HepG2 (cell line): ENCODE measurements at regions not wholly inside any gene's neighbourhood (a gene's known extent, or its start where the extent isn't known, plus 50 kb on each side); places are given as distances from the start of the nearest gene placed in this dataset.

Source experiments
- ATAC-seq: fragments of 200-7000 bp; cut with Tn5 transposase; 3 replicates; pipeline ENCODE4 v1.9.1; 2020; ENCODE audit warnings: mild to moderate bottlenecking, moderate library complexity
- BruUV-seq: library from RNA; stranded (reverse); fragments of 400-500 nt; replicated peaks from 2 replicates; lab custom pipeline; 2021; lab: Mats Ljungman, UMichigan
- CTCF ChIA-PET: fragments of 300-600 bp; formaldehyde crosslinking; extraction: SDS; loops from one replicate; lab custom pipeline; 2021; ENCODE audit warnings: low total read pairs, inconsistent platforms, low intra/inter-chr PET ratio; lab: Yijun Ruan, JAX
- POLR2A ChIA-PET: fragments of 350-600 bp; sonication (Branson Sonifier 250); formaldehyde crosslinking; loops from one replicate; lab custom pipeline; 2020; ENCODE audit warnings: antibody characterized with exemption, inconsistent platforms; lab: Yijun Ruan, JAX
- DNase-seq: peaks from one replicate; pipeline ENCODE4 v3.0.0-alpha.2; 2015; ENCODE audit warnings: low spot score
- FAIRE-seq: peaks from 3 replicates; lab custom pipeline; 2011; peaks lifted over from hg19 to GRCh38; lab: Jason Lieb, UNC
- H2AFZ ChIP-seq: one replicate; pipeline ENCODE4 v1.6.1; 2011; ENCODE audit warnings: low read length, inconsistent platforms
- H3K27ac ChIP-seq: fragments of 300-600 bp; 3 replicates; pipeline ENCODE4 v1.8.0; 2011; ENCODE audit warnings: mixed run types, mild to moderate bottlenecking, mixed read lengths, low read length, inconsistent platforms; ENCODE audit not compliant: insufficient read depth; ENCODE audit errors: extremely low read length
- H3K27me3 ChIP-seq, 2 experiments: fragments of 200-600 bp in 1 of 2; 2 replicates in 1 of 2; 3 replicates in 1 of 2; pipeline versions ENCODE4 v1.6.0 to v1.8.0; 2011; ENCODE audit warnings: low read length in 2 of 2, mild to moderate bottlenecking in 2 of 2, moderate library complexity in 2 of 2, inconsistent platforms in 1 of 2; ENCODE audit not compliant: insufficient read depth in 2 of 2, control insufficient read depth in 1 of 2
- H3K36me3 ChIP-seq, 2 experiments: fragments of 200-600 bp in 1 of 2; replicated peaks in 1 of 2; 2 replicates in 1 of 2; 3 replicates in 1 of 2; pipeline versions ENCODE4 v1.5.1 to v1.8.0; 2011; ENCODE audit warnings: low read length in 2 of 2, inconsistent platforms in 1 of 2; ENCODE audit not compliant: insufficient read depth in 2 of 2, control insufficient read depth in 1 of 2
- H3K4me1 ChIP-seq: 2 replicates; pipeline ENCODE4 v1.5.1; 2012; ENCODE audit warnings: low read length, inconsistent platforms; ENCODE audit not compliant: insufficient read depth
- H3K4me2 ChIP-seq: 2 replicates; pipeline ENCODE4 v1.6.0; 2011; ENCODE audit warnings: low read depth, low read length, inconsistent platforms
- H3K4me3 ChIP-seq, 3 experiments: fragments of 200-600 bp in 1 of 3; sonication (generic), shearing (Covaris generic) in 1 of 3; replicated peaks in 1 of 3; 2 replicates each; pipeline ENCODE4 v1.5.1; 2011 to 2016; ENCODE audit warnings: low read length in 3 of 3, inconsistent platforms in 2 of 3, low read depth in 2 of 3, mild to moderate bottlenecking in 2 of 3, control low read depth in 1 of 3, mixed read lengths in 1 of 3; ENCODE audit not compliant: insufficient read depth in 1 of 3
- H3K79me2 ChIP-seq: one replicate; pipeline ENCODE4 v1.6.1; 2011; ENCODE audit warnings: low read length, inconsistent platforms; ENCODE audit not compliant: insufficient read depth
- H3K9ac ChIP-seq: 2 replicates; pipeline ENCODE4 v1.6.0; 2011; ENCODE audit warnings: mild to moderate bottlenecking, low read depth, low read length, inconsistent platforms; ENCODE audit not compliant: insufficient read depth
- H3K9me3 ChIP-seq: 2 replicates; pipeline ENCODE4 v1.5.1; 2012; ENCODE audit warnings: mild to moderate bottlenecking, low read length
- H4K20me1 ChIP-seq: 2 replicates; pipeline ENCODE4 v1.6.0; 2011; ENCODE audit warnings: inconsistent platforms, mild to moderate bottlenecking, low read length, moderate library complexity; ENCODE audit not compliant: insufficient read depth
- CHD2 ChIP-seq: IDR thresholded peaks from 2 replicates; pipeline ENCODE4 v1.6.1; 2011; ENCODE audit warnings: low read depth, low read length, improper control_type of control experiment
- GATAD1 ChIP-seq: IDR thresholded peaks from 2 replicates; pipeline ENCODE4 v1.6.1; 2016; ENCODE audit warnings: missing genetic modification reagents, missing compliant biosample characterization
- IRF9 ChIP-seq: sonication (generic); formaldehyde crosslinking; IDR thresholded peaks from 2 replicates; pipeline ENCODE4 v1.8.0; 2022; ENCODE audit warnings: missing genetic modification reagents, mild to moderate bottlenecking, borderline replicate concordance
- KDM6A ChIP-seq: IDR thresholded peaks from 2 replicates; pipeline ENCODE4 v1.6.1; 2016; ENCODE audit warnings: low read depth
- NR2F2 ChIP-seq: IDR thresholded peaks from 2 replicates; pipeline ENCODE4 v1.6.1; 2012; ENCODE audit warnings: low read depth, inconsistent platforms, borderline replicate concordance
- NR2F6 ChIP-seq, 2 experiments: IDR thresholded peaks; 2 replicates each; pipeline ENCODE4 v1.6.1; 2016; ENCODE audit warnings: antibody characterized with exemption in 1 of 2, mild to moderate bottlenecking in 1 of 2
- PRMT3 ChIP-seq: sonication (generic); formaldehyde crosslinking; IDR thresholded peaks from 2 replicates; pipeline ENCODE4 v1.8.1; 2022; ENCODE audit warnings: low read depth, mild to moderate bottlenecking, moderate library complexity, missing genetic modification reagents, borderline replicate concordance
- SIN3A ChIP-seq: IDR thresholded peaks from 2 replicates; pipeline ENCODE4 v1.6.1; 2011; ENCODE audit warnings: low read depth, mild to moderate bottlenecking, control low read depth, low read length, borderline replicate concordance
- SP4 ChIP-seq: sonication (generic); formaldehyde crosslinking; IDR thresholded peaks from 2 replicates; pipeline ENCODE4 v1.8.1; 2023; ENCODE audit warnings: mild to moderate bottlenecking, missing genetic modification reagents
- SRSF4 ChIP-seq: fragments of 200-400 bp; formaldehyde crosslinking; IDR thresholded peaks from one replicate; pipeline ENCODE4 v1.6.1; 2018; ENCODE audit warnings: mild to moderate bottlenecking, low read depth, low read length, moderate library complexity; ENCODE audit not compliant: poor library complexity, severe bottlenecking
- ZNF180 ChIP-seq: sonication (generic); formaldehyde crosslinking; IDR thresholded peaks from 2 replicates; pipeline ENCODE4 v1.4.0; 2020; ENCODE audit warnings: low read depth, missing genetic modification reagents, borderline replicate concordance
- ZNF256 ChIP-seq: sonication (generic); formaldehyde crosslinking; conservative IDR thresholded peaks from 2 replicates; pipeline ENCODE4 v1.4.0; 2020; ENCODE audit warnings: missing genetic modification reagents
- ZNF260 ChIP-seq: sonication (generic); formaldehyde crosslinking; IDR thresholded peaks from 2 replicates; pipeline ENCODE4 v1.4.0; 2020; ENCODE audit warnings: missing genetic modification reagents, low read depth, mild to moderate bottlenecking, borderline replicate concordance
- ZNF34 ChIP-seq: sonication (generic); formaldehyde crosslinking; IDR thresholded peaks from 2 replicates; pipeline ENCODE4 v1.4.0; 2020; ENCODE audit warnings: mild to moderate bottlenecking, missing genetic modification reagents, borderline replicate concordance
- ZNF432 ChIP-seq: sonication (generic); formaldehyde crosslinking; IDR thresholded peaks from 2 replicates; pipeline ENCODE4 v1.5.0; 2020; ENCODE audit warnings: missing genetic modification reagents, mild to moderate bottlenecking, borderline replicate concordance
- ZNF619 ChIP-seq: sonication (generic); formaldehyde crosslinking; IDR thresholded peaks from 2 replicates; pipeline ENCODE4 v1.4.0; 2020; ENCODE audit warnings: mild to moderate bottlenecking, missing genetic modification reagents
- ZNF878 ChIP-seq: sonication (generic); formaldehyde crosslinking; IDR thresholded peaks from 2 replicates; pipeline ENCODE4 v1.8.1; 2023; ENCODE audit warnings: mild to moderate bottlenecking, missing genetic modification reagents, moderate library complexity
- ZSCAN21 ChIP-seq: sonication (generic); formaldehyde crosslinking; IDR thresholded peaks from 2 replicates; pipeline ENCODE4 v1.8.0; 2022; ENCODE audit warnings: mild to moderate bottlenecking, missing genetic modification reagents, moderate library complexity, borderline replicate concordance
- WGBS: methylation state at CpG from one replicate; pipeline ENCODE4 v1.1.6; 2017; ENCODE audit warnings: low lambda C conversion rate; 5-methylcytosine and 5-hydroxymethylcytosine counted together
- in situ Hi-C: cut with HindIII; loops from 2 replicates; pipeline ENCODE4 v1.10.0; 2017; ENCODE audit warnings: low pct_unique_long_range_greater_than_20kb; ENCODE audit not compliant: extremely low pct_ligation_motif_present
- intact Hi-C: fragments of 100-400 bp; cut with micrococcal nuclease; formaldehyde crosslinking; loops from one replicate; pipeline ENCODE4 v1.10.0; 2022; ENCODE audit not compliant: unreplicated experiment
- TF ChIP-seq, protein P1 (sequence below): sonication (generic); formaldehyde crosslinking; IDR thresholded peaks from 2 replicates; pipeline ENCODE4 v1.8.0; 2022; ENCODE audit warnings: mild to moderate bottlenecking, missing genetic modification reagents, moderate library complexity

GRCh38 chr2:37449761-37450296, 105.4 kb downstream of the QPCT start:
- TF ChIP-seq, protein P1, sequence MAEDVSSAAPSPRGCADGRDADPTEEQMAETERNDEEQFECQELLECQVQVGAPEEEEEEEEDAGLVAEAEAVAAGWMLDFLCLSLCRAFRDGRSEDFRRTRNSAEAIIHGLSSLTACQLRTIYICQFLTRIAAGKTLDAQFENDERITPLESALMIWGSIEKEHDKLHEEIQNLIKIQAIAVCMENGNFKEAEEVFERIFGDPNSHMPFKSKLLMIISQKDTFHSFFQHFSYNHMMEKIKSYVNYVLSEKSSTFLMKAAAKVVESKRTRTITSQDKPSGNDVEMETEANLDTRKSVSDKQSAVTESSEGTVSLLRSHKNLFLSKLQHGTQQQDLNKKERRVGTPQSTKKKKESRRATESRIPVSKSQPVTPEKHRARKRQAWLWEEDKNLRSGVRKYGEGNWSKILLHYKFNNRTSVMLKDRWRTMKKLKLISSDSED (CRISPR knock-in tag) = no peak
- TF ChIP-seq GATAD1 (CRISPR knock-in tag) (no peak), ZNF432 (no peak), PRMT3 (CRISPR knock-in tag) (no peak), SRSF4 (no peak), ZNF34 (CRISPR knock-in tag) (no peak), ZNF619 (CRISPR knock-in tag) (no peak), SIN3A (no peak), CHD2 (no peak), IRF9 (CRISPR knock-in tag) (no peak), ZNF256 (no peak), KDM6A (CRISPR knock-in tag) (no peak), ZSCAN21 (no peak), ZNF260 (CRISPR knock-in tag) (no peak), SP4 (no peak), NR2F2 (no peak), NR2F6 (IDR thresholded peaks at IDR 0.05) (no peak), NR2F6 (CRISPR knock-in tag; IDR thresholded peaks at IDR 0.05) (no peak), ZNF878 (CRISPR knock-in tag) (no peak), ZNF180 (CRISPR knock-in tag) (no peak)
- Histone ChIP-seq H3K36me3 (no peaks in the 10 kb centered on the region), H3K9ac (no peak overlapping the region), H3K4me3 (no peak overlapping the region), H3K9me3 (no peaks in the 10 kb centered on the region), H4K20me1 (no peaks in the 10 kb centered on the region), H3K27me3 (no peaks in the 10 kb centered on the region), H3K79me2 (no peaks in the 10 kb centered on the region), H3K4me2 (no peak overlapping the region), H2AFZ (no peak overlapping the region), H3K27ac (no peak overlapping the region), H3K4me1 (no peaks in the 10 kb centered on the region)
- ChIA-PET POLR2A (no interaction called here), CTCF (no interaction called here)
- FAIRE-seq (no peak), ATAC-seq (no peak), DNase-seq (no peak)
- intact Hi-C loops = no loop called here
- 14% methylated on average over 8 of the region's 8 CpGs for WGBS
- BruUV-seq = no TSS peak
- in situ Hi-C loops = no loop called here
